Mesenchymal stem cell (in vitro differentiated cells and primary cell): ENCODE measurements at regions not wholly inside any gene's neighbourhood (a gene's known extent, or its start where the extent isn't known, plus 50 kb on each side); places are given as distances from the start of the nearest gene placed in this dataset.
"Not testable (repeated sequence)": the region's sequence is repeated elsewhere in the genome, so short reads cannot be mapped to it uniquely, and the experiment has no call there.

Source experiments
- DNase-seq: peaks from one replicate; pipeline ENCODE4 v3.0.0-alpha.2; 2013
- H2AFZ ChIP-seq: one replicate; pipeline ENCODE4 v1.6.1; 2013; ENCODE audit warnings: low read depth, mild to moderate bottlenecking, control low read depth, inconsistent platforms, low read length, moderate library complexity
- H2AK5ac ChIP-seq: 2 replicates; pipeline ENCODE4 v1.6.1; 2013; ENCODE audit warnings: low read length, moderate library complexity, mild to moderate bottlenecking, inconsistent platforms; ENCODE audit not compliant: severe bottlenecking
- H2BK120ac ChIP-seq: one replicate; pipeline ENCODE4 v1.6.1; 2013; ENCODE audit warnings: low read depth, mild to moderate bottlenecking, inconsistent platforms, low read length, moderate library complexity
- H2BK12ac ChIP-seq, 2 experiments: one replicate each; pipeline ENCODE4 v1.6.1; 2013; ENCODE audit warnings: inconsistent platforms in 2 of 2, low read length in 2 of 2, mild to moderate bottlenecking in 2 of 2, moderate library complexity in 2 of 2, control low read depth in 1 of 2
- H2BK15ac ChIP-seq: one replicate; pipeline ENCODE4 v1.6.1; 2013; ENCODE audit warnings: mild to moderate bottlenecking, low read depth, inconsistent platforms; ENCODE audit not compliant: poor library complexity, severe bottlenecking
- H2BK5ac ChIP-seq: 2 replicates; pipeline ENCODE4 v1.6.1; 2013; ENCODE audit warnings: low read depth, mild to moderate bottlenecking, low read length, control low read depth, inconsistent platforms; ENCODE audit not compliant: poor library complexity, severe bottlenecking
- H3K14ac ChIP-seq, 2 experiments: one replicate each; pipeline ENCODE4 v1.6.1; 2013; ENCODE audit warnings: inconsistent platforms in 2 of 2, low read length in 2 of 2, control low read depth in 1 of 2, mild to moderate bottlenecking in 1 of 2, moderate library complexity in 1 of 2
- H3K18ac ChIP-seq, 2 experiments: one replicate each; pipeline ENCODE4 v1.6.1; 2013; ENCODE audit warnings: inconsistent platforms in 2 of 2, low read length in 2 of 2, control low read depth in 1 of 2, low read depth in 1 of 2, mild to moderate bottlenecking in 1 of 2
- H3K23ac ChIP-seq, 2 experiments: one replicate each; pipeline ENCODE4 v1.6.1; 2013; ENCODE audit warnings: inconsistent platforms in 2 of 2, low read length in 2 of 2, mild to moderate bottlenecking in 2 of 2, moderate library complexity in 2 of 2, control low read depth in 1 of 2
- H3K27ac ChIP-seq: 2 replicates; pipeline ENCODE4 v1.5.1; 2013; ENCODE audit warnings: mild to moderate bottlenecking, moderate library complexity, low read length, control low read depth, inconsistent platforms; ENCODE audit not compliant: poor library complexity, severe bottlenecking
- H3K27me3 ChIP-seq, 2 experiments: 2 replicates each; pipeline versions ENCODE4 v1.6.1 to v1.7.0; 2013; ENCODE audit warnings: low read length in 2 of 2, mild to moderate bottlenecking in 2 of 2, moderate library complexity in 2 of 2, control low read depth in 1 of 2, inconsistent platforms in 1 of 2; ENCODE audit not compliant: control insufficient read depth in 1 of 2, insufficient read depth in 1 of 2
- H3K36me3 ChIP-seq, 2 experiments: 2 replicates each; pipeline versions ENCODE4 v1.6.1 to v1.7.0; 2013; ENCODE audit warnings: low read length in 2 of 2, control low read depth in 1 of 2, inconsistent platforms in 1 of 2, low read depth in 1 of 2, mild to moderate bottlenecking in 1 of 2; ENCODE audit not compliant: insufficient read depth in 2 of 2, control insufficient read depth in 1 of 2
- H3K4ac ChIP-seq, 2 experiments: one replicate each; pipeline ENCODE4 v1.6.1; 2013; ENCODE audit warnings: inconsistent platforms in 2 of 2, low read length in 2 of 2, mild to moderate bottlenecking in 2 of 2, moderate library complexity in 2 of 2, control low read depth in 1 of 2, low read depth in 1 of 2
- H3K4me1 ChIP-seq: 2 replicates; pipeline ENCODE4 v1.6.1; 2013; ENCODE audit warnings: low read depth, low read length, control low read depth; ENCODE audit not compliant: control insufficient read depth, insufficient read depth
- H3K4me2 ChIP-seq: 2 replicates; pipeline ENCODE4 v1.6.1; 2013; ENCODE audit warnings: low read length, mild to moderate bottlenecking, inconsistent platforms; ENCODE audit not compliant: poor library complexity, severe bottlenecking
- H3K4me3 ChIP-seq, 2 experiments: 2 replicates each; pipeline versions ENCODE4 v1.5.1 to v1.7.0; 2013; ENCODE audit warnings: low read length in 2 of 2, mild to moderate bottlenecking in 2 of 2, control low read depth in 1 of 2, low read depth in 1 of 2; ENCODE audit not compliant: insufficient read depth in 1 of 2
- H3K79me1 ChIP-seq: replicated peaks from 2 replicates; pipeline ENCODE4 v1.6.1; 2013; ENCODE audit warnings: mild to moderate bottlenecking, control low read depth, low read length, inconsistent platforms; ENCODE audit not compliant: poor library complexity, severe bottlenecking
- H3K9ac ChIP-seq: 2 replicates; pipeline ENCODE4 v1.7.0; 2013; ENCODE audit warnings: mild to moderate bottlenecking, low read length, moderate library complexity
- H3K9me3 ChIP-seq: 2 replicates; pipeline ENCODE4 v1.7.0; 2013; ENCODE audit warnings: mild to moderate bottlenecking, low read length; ENCODE audit not compliant: control insufficient read depth
- H4K8ac ChIP-seq: one replicate; pipeline ENCODE4 v1.6.1; 2013; ENCODE audit warnings: inconsistent platforms, mild to moderate bottlenecking, low read length, moderate library complexity
- H4K91ac ChIP-seq: one replicate; pipeline ENCODE4 v1.6.1; 2013; ENCODE audit warnings: mild to moderate bottlenecking, low read length, inconsistent platforms
- WGBS: methylation state at CpG from one replicate; pipeline ENCODE4 v1.1.7; 2013; ENCODE audit warnings: mixed read lengths; 5-methylcytosine and 5-hydroxymethylcytosine counted together

- H3K27me3 ChIP-seq, H3K14ac ChIP-seq, H3K9me3 ChIP-seq, H3K4me3 ChIP-seq, H3K18ac ChIP-seq, H4K91ac ChIP-seq, H2AK5ac ChIP-seq, H2BK5ac ChIP-seq, H3K23ac ChIP-seq, H2BK120ac ChIP-seq, H3K27ac ChIP-seq, H3K4me2 ChIP-seq, H2AFZ ChIP-seq, H3K79me1 ChIP-seq, H3K36me3 ChIP-seq, DNase-seq, H3K4me1 ChIP-seq, H3K9ac ChIP-seq, H2BK15ac ChIP-seq, H4K8ac ChIP-seq, H3K4ac ChIP-seq: not testable (repeated sequence)
- WGBS: 75% methylated on average over 3 of the region's 4 CpGs
- peak overlapping the region in 1 of 2 experiments; percentile 43 for H2BK12ac ChIP-seq
These were observed 181.2 kb downstream of the SPATA31A6 start for GRCh38 chr9:42364410-42365243.

- H2BK120ac ChIP-seq, H4K8ac ChIP-seq, H3K27ac ChIP-seq, H3K4me3 ChIP-seq, H3K4me2 ChIP-seq, H3K36me3 ChIP-seq, H3K4me1 ChIP-seq, H3K4ac ChIP-seq, H2BK15ac ChIP-seq, H3K9ac ChIP-seq, H2AFZ ChIP-seq, H3K23ac ChIP-seq, H3K18ac ChIP-seq, H2BK5ac ChIP-seq, H4K91ac ChIP-seq, H3K27me3 ChIP-seq, H3K14ac ChIP-seq, H2AK5ac ChIP-seq, H2BK12ac ChIP-seq, H3K79me1 ChIP-seq, H3K9me3 ChIP-seq: not testable (repeated sequence)
- DNase-seq: peak; percentile 62
- WGBS: 63% methylated on average over 5 of the region's 7 CpGs
These were observed 181.9 kb downstream of the SPATA31A6 start for GRCh38 chr9:42365244-42365945.

GRCh38 chr9:42368279-42368881, 184.9 kb downstream of the SPATA31A6 start:
- not testable (repeated sequence) for H3K4ac ChIP-seq, H4K91ac ChIP-seq, H2AFZ ChIP-seq, H3K27me3 ChIP-seq, H3K79me1 ChIP-seq, H3K4me2 ChIP-seq, H2BK5ac ChIP-seq, H3K4me1 ChIP-seq, H3K9me3 ChIP-seq, H3K14ac ChIP-seq, H2BK12ac ChIP-seq, H2BK120ac ChIP-seq, H2BK15ac ChIP-seq, H3K18ac ChIP-seq, H2AK5ac ChIP-seq, H3K27ac ChIP-seq, H3K4me3 ChIP-seq, H3K23ac ChIP-seq, H3K9ac ChIP-seq, H4K8ac ChIP-seq, DNase-seq, H3K36me3 ChIP-seq
- no CpG with 5 or more reads among the region's 1 CpG for WGBS

GRCh38 chr9:42370172-42370571, 186.7 kb downstream of the SPATA31A6 start:
- not testable (repeated sequence) for H2BK12ac ChIP-seq, H3K4me2 ChIP-seq, H3K4me3 ChIP-seq, H4K8ac ChIP-seq, H4K91ac ChIP-seq, DNase-seq, H3K79me1 ChIP-seq, H2BK120ac ChIP-seq, H2AFZ ChIP-seq, H3K36me3 ChIP-seq, H3K27me3 ChIP-seq, H3K4ac ChIP-seq, H2AK5ac ChIP-seq, H3K9me3 ChIP-seq, H3K27ac ChIP-seq, H3K14ac ChIP-seq, H3K4me1 ChIP-seq, H3K9ac ChIP-seq, H2BK15ac ChIP-seq, H3K18ac ChIP-seq, H3K23ac ChIP-seq, H2BK5ac ChIP-seq
- WGBS: no CpG with 5 or more reads among the region's 3 CpGs
